HG03460 (cell line): ENCODE measurements at regions not wholly inside any gene's neighbourhood (a gene's known extent, or its start where the extent isn't known, plus 50 kb on each side); places are given as distances from the start of the nearest gene placed in this dataset.
"Not testable (repeated sequence)": the region's sequence is repeated elsewhere in the genome, so short reads cannot be mapped to it uniquely, and the experiment has no call there.

ENCODE experiments used
- ATAC-seq: cut with Tn5 transposase; IDR thresholded peaks from one replicate; pipeline ENCODE4 v1.9.1; 2021; ENCODE audit not compliant: unreplicated experiment

DNA sequence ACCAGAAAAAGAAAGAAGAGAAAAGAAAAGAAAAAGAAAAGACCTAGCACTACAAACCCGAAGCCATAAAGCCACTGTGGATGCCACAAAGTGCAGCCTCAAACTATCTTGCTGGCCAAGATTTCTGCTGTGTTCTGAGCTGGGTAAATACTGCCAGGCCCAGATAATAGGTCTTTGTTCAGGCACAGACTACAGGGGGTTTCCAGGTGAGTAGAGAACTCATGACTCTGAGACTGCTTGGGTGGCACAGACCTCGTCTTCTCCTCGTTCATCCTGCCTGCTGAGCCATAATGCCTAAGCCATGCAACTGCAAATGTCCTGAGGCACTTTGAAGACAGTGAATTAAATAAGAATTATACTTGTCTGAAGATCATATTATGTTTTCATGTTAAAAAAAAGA is 651.8 kb downstream of the LMO4 start:
- ATAC-seq: no peak

DNA sequence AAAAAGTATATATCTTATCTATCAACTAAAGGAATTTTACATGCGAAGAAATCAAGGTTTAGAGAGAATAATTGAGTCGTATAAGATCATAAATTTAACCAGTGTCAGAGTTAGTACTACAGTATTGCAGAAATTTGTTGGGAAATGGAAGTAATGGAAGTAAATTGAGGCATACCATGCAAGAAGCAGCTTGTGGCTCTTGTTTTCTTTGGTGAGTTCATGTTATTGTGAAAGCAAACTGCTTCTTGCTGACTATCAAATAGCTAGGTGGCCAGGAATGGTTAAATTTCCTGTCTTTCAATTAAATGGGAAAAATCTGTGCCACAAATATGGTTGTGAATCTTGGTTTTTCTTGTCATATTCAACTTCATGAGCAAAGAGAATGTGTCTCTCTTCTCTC is 652.7 kb downstream of the LMO4 start:
- ATAC-seq: no peak

DNA sequence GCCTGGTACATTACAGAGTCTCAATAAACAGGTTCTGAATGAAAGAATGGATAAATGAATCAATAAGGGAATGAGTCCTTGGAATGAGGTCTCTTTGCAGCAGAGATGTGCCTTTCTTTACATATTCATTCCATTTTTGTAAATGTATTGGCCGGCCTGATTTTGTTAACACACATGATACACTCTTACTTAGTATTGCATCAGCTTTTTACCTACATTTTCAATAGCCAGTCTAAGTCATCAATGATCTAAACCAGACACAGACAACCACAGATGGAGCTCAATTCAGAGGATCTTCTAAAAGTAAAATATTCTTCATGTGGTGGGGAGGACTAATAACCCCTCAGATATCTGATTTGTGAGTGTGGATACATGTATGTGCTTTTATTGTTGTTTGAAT is 653.1 kb downstream of the LMO4 start:
- no peak for ATAC-seq

DNA sequence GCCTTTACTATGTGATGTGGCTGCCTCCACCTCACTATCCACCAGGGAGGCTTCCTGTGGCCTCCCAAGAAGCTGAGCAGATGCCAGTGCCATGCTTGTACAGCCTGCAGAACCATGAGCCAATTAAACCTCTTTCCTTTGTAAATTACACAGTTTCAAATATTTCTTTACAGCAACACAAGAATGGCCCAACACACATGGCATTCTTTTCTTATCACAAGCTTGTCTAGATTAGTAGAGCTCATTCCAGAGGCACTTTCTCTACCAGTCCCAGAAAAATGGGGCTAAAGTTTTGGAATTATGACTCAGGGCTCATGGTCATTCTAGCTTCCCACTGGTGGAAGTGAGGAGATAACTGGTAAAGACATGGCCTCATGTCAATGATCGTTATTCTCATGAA is 655.2 kb downstream of the LMO4 start:
- no peak for ATAC-seq

DNA sequence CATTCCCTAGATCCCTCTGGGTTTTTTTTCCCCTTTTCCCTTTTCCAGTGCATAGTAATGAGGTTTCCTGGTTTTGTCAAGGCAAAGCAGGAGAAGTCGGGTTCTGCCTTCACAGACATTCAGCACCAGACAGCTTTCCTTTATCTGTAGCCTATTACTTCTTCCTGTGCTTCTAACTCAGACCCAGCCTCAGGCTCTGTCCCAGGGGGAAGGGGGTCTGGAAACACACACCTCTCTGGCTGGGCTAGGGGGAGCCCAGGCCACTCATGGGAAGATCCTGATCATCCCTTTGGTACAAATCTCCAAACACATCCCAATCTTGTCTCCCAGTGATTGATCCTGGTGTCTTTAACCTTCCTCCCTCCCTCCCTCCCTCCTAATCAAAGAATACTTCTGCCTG is 656.4 kb downstream of the LMO4 start:
- no peak for ATAC-seq

DNA sequence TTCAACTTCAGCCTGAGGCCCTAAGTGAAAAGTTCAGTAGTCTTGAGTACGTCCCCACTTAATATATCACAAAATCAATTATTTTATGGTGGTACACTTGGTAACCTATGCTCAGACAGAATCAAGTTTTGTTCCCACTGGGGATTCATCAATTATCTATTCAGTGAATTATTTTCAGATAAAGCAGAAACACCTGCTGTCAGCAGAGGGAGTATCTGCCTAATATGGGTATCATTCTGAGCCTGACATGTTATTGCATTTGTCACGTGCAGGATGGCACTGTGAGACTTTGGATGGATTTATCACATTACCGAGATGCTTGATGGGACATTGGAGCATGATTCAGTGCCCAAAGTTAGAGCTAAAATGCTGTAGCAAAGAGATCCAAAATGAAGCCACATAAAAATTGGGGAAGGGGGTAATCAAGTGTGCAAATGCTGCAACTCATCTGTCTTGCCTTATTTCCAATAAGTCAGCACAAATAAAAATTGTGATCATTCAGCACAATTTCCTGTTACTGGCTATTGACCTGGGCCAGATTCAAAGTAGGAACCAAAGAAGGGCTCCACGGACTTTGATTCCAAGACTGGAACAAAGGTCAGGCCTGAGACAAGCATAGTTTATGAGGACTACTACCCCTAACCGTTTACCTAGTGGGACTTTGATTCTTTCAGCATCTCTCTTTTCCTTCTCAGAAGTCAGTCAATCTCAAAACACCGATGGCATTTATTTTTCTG is 657.6 kb downstream of the LMO4 start:
- ATAC-seq: no peak

DNA sequence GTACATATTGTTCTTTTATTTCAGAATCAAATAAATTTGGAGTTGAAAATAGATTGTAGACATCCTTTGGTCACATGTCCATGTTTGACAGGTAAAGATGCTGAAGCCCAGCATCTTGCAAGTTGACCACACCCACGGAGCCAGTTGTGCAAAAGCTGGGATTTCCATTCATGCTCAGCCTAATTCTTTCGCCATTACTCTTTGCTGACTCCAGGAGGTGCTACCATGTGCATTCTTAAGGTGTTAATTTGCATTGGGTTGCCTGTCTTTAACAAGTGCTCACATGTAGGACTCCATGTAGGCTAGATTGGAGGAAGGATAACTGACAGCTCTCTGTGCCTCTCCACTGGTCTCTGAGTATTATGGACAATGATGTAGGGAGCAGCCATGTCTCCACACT is 660.7 kb downstream of the LMO4 start:
- no peak for ATAC-seq

DNA sequence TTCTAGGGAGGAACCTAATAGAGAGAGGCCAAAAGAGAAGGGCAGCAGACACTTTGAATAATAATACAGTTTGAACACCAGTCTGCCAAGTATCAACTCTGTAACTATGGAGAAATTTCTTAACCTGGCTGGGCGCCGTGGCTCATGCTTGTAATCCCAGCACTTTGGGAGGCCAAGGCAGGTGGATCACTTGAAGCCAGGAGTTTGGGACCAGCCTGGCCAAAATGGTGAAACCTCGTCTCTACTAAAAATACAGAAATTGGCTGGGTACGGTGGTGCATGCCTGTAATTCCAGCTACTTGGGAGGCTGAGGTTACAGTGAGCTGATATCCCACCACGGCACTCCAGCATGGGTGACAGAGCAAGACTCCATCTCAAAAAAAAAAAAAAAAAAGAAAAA is 663.9 kb downstream of the LMO4 start:
- ATAC-seq: not testable (repeated sequence)

DNA sequence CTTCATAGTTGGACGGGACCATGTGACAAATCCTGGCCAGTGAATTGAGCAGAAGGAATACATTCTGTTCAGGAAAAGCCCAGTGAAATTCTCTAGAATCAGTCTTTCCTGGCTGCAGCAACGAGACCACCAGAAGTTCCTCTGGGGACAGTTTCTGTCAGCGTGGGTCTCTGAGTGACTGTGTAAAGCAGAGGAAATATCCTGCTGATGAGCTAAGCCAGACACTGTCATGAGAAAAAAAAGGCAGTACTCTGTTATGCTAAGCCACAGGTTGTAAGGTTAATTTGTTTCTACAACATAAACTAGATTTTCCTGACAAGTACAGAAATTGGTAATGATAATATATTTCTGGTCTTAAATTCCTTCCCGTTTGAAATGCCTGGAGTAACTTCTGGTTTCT is 664.4 kb downstream of the LMO4 start:
- ATAC-seq: no peak

DNA sequence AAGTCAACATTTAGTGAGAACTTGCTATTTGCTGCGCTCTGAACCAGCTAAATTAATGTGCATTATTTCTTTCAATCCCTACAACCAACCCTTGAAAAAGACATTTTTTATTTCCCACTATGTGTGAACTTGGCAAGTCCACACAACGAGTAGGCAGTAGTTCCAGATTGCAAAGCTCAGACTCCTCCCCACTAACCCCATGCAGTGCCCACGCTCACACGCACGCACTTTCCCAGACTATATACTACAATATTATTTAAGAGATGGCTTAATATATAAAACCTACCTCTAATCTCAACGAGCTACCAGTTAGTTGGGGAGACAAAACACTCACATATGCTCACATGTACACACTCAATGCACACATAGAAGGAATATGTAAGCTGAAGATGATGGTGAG is 671.2 kb downstream of the LMO4 start:
- no peak for ATAC-seq

DNA sequence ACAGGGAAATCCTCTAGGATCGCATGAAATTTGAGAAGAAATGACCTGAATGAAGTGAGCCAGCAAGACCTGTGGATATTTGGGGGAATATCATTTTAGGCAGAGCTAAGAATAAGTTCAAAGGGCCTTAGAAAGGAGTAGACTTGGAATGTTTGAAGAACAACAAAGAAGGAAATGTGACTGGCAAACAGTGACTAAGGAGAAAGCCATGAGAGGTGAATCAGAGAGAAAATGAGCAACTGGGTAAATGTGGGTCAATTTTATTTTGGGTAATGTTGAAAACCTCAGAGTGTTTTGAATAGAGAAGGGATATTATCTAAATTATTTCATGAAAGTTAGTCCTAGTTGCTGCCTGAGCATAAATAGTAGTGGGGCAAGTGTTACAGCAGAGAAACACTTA is 672.8 kb downstream of the LMO4 start:
- ATAC-seq: no peak

DNA sequence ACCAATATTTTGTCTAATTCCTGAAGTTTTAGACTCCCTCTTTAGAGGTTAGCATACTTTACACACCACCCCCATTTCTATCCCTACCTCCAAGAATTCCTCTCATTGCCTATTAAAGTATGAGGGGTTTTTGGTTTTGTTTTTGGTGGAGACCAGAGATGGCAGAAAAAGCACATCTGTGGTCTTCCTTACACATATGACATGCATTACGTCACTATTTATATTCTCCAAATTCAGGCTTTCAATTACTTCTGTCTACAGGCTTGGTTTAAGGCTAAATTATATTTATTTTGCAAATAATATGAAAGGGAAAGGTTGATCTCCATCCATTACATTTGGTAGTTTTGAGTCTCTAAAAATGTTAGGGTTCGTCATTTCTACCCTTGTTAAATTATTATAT is 674.6 kb downstream of the LMO4 start:
- ATAC-seq: no peak

DNA sequence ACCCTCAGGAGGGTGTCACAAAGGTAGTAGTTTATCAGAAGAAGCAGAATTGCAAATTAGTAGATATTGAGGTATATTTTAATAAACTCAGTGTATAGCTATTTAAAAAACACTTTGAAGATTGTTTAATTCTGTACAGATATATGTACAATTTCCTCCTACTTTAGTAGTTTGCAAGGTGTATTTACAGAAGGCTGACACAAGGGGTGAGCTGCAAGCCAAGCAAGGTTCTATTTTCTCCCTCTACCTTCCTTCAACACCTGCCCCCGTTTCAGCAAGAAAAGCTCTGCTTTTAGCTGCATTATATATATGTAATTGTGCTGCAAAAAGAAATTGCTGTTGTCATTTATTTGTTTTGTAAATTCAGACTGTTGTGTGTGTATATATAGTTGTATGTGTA is 674.2 kb upstream of the PKN2 start:
- ATAC-seq: no peak

DNA sequence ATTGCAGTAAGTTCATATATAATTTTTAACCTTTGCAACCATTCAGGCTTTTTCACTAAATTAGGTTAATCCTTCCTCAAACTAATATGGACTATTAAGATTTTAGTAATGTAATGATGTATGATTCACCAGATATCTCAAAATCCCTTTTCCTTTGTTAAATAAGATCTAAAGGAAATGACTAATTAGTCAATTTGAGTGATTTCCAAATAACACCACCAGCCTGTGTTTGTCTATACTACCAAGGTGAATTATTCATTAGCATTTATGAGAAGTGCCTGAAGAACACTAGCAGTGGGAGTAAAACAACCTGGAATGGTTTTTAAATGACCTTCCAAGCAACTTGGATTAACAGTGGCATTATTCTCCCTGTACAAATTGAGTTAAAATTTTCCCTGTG is 670.6 kb upstream of the PKN2 start:
- ATAC-seq: no peak

DNA sequence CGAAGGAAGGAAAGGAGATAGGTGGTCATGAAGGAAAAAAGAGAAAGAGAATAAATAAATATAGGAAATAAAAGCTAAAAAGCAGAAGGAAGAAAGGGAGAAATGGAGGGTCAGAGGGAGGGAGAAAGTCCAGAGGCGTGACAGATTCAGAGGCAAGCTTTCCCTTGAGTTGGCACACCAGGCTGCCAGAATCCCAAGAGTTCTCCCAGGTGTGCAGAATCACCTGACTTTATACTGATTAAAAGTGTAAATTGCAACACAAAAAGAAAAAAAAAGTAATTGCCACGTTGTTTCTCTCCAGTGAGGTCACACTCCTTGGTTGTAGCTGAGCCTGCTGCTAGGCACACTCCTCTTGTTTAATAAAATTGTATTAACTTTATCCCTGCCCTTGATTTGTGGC is 669.9 kb upstream of the PKN2 start:
- ATAC-seq: no peak

DNA sequence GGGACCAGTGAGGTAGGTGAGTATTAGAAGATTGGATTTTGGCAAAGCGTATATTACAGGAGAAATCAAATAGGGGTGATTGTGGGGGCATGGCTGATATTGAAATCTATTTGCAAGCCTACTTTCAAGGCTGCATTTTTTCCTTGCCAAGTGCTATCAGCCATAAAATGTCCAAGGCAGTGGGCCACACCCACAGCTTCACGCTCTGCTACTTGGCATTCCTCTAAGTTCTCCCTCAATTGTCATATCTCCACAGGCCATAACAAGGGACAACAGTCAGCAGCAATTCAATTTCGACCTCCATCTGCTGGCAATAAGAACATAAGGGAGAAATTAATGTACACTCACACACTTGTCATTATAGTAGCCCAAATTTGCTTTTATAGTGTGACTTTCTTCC is 667.1 kb upstream of the PKN2 start:
- no peak for ATAC-seq

DNA sequence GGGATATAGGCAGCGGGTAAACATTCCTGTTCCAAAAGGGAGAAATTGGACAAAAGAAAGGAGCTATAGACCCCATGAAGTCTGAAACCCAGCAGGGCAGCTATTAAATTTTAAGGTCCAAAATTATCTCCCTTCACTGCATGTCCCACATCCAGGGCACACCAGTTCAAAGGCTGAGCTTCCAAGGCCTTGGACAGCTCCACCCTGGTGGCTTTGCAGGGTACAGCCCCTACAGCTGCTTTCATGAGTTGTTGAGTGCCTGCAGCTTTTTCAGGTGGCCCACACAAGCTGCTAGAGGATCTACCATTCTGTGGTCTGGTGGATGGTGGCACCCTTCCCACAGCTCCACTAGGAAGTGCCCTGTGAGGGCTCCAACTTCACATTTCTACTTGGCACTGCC is 662.5 kb upstream of the PKN2 start:
- no peak for ATAC-seq

DNA sequence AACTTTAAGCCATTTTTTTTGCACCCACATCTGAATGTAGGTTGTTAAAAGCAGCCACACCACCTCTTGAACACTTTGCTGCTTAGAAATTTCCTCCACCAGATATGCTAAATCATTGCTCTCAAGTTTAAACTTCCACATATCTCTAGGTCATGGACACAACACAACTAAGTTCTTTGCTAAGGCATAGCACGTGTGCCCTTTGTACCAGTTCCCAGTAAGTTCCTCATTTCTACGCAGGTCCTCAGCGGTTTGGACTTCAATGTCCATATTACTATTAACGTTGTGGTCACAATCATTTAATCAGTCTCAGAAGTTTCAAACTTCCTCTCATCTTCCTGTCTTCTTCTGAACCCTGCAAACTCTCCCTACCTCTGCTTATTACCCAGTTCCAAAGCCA is 661.6 kb upstream of the PKN2 start:
- ATAC-seq: no peak

DNA sequence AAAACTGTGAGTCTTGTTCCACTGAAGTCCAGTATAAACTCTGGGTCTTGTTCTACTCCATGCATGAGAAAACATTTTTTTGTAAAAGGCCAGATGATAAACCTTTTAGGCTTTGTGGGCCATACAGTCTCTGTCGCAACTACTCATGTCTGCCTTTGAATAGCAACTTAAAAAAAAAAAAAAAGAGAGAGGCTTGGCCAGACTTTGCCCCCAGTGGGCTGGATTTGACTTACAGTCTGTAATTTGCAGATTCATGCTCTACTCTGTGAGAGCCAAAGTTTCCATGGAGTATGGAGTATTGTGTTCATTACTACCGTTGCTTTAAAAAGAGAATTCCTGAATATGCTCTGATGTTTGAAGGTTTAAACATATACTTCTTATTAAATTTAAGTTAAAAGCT is 654.9 kb upstream of the PKN2 start:
- ATAC-seq: no peak

DNA sequence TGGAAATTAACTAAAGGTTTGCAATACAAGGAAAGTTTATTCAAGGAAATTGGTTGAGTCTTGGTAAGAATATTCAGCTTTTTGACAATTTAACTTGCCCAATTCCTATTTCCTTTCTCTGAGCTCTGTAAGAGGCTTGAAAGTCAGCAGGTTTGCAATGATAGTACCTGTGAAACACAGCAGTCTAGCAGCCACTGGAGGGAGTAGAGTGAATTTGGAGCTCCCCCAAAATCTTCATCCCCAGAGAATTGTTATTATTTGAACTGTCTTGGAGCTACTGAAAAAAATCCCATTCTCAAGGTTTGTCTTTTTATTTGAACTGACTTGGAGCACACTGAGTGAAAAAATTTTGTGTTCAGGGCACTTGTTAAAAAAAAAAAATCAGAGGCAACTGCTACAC is 654.2 kb upstream of the PKN2 start:
- ATAC-seq: no peak

DNA sequence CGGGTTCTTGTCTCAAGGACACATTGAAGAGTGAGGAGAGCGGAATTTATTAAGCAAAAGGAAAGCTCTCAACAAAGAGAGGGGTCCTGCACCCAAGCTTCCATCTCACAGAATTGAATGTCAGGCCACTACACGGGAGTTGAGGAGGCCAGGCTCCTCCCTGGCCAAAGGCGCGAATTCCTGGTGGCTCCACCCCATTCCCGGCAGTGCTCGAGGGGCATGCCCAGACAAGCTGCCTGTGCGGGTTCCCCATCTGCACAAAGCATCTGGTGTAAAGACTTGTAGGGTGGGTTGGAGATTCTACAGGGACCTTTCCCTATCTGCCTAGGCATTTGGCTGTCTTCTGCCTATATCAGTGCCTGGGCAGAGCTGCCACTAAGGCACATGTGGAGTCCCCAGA is 648.5 kb upstream of the PKN2 start:
- no peak for ATAC-seq

DNA sequence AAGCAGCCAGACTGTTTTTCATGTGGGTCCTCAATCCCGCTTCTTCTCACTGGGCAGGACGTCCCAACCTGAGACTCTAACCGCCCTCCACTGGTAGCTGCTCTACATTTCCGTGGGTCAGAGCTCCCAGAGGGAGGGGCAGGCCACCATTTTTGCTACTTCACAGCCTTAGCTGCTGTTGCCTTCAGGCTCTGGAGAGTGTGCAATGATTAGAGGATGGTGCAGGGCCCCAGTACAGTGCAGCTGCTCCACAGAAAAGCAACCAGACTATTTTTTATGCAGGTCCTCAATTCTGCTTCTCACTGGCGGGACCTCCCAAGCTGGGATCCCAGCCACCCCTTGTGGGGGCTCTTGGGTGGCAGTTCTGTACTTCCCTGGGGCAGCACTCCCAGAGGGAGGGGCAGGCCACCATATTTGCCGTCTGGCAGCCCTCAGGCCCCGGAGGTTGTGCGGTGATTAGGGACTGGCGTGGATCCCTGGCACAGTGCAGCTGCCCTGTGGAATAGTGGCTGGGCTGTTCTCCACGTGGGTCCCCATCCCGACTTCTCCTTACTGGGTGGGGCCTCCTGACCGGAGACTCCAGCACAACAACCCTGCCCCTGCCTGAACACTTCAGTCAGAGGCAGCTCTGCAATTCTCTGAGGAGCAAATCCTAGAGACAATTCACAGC is 647.6 kb upstream of the PKN2 start:
- ATAC-seq: no peak

DNA sequence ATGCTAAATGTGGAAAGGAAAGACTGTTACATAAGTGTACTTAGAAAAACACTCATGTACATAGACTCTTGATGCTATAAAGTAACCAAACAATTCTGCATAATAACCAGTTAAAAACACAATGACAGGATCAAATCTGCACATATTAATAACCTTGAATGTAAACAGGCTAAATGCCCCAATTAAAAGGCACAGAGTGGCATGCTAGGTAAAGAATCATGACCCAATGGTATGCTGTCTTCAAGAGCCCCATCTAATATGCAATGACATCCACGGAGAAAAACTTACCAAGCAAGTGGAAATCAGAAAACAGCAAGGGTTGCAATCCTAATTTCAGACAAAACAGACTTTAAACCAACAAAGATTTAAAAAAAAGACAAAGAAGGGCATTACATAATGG is 644.8 kb upstream of the PKN2 start:
- ATAC-seq: no peak
